C4-2B (cell line): ENCODE measurements at regions not wholly inside any gene's neighbourhood (a gene's known extent, or its start where the extent isn't known, plus 50 kb on each side); places are given as distances from the start of the nearest gene placed in this dataset.

ENCODE experiments used
- H3K27ac ChIP-seq: fragments of 450-650 bp; 2 replicates; pipeline ENCODE4 v1.5.1; 2017
- CTCF ChIP-seq: fragments of 450-650 bp; conservative IDR thresholded peaks from 2 replicates; pipeline ENCODE4 v1.5.1; 2017; ENCODE audit warnings: mild to moderate bottlenecking
- ZFX ChIP-seq: fragments of 450-650 bp; IDR thresholded peaks from 2 replicates; pipeline ENCODE4 v1.6.1; 2017

GRCh38 chr3:127475975-127476705 is 114.4 kb downstream of the TPRA1 start:
- TF ChIP-seq ZFX: 0 out of 2 replicates have a peak, but pooled peaks have one; percentile 10
- TF ChIP-seq CTCF: no peak
- H3K27ac ChIP-seq: no peak overlapping the region

- no peak overlapping the region for H3K27ac ChIP-seq
- TF ChIP-seq ZFX (no peak), CTCF (no peak)
Measured at GRCh38 chr3:127475391-127475790, 115.1 kb downstream of the TPRA1 start.

- no peak for TF ChIP-seq ZFX
- no peak; the same call in 1 of the 2 replicates for TF ChIP-seq CTCF
- H3K27ac ChIP-seq: no peak overlapping the region
Measured at GRCh38 chr3:127473244-127474024, 117.1 kb downstream of the TPRA1 start.

- no peak overlapping the region for H3K27ac ChIP-seq
- TF ChIP-seq ZFX: no peak
- TF ChIP-seq CTCF: no peak
Measured at GRCh38 chr3:127472506-127472905, 118.0 kb downstream of the TPRA1 start.

GRCh38 chr3:127471142-127471541 is 119.4 kb downstream of the TPRA1 start:
- no peak overlapping the region for H3K27ac ChIP-seq
- TF ChIP-seq CTCF (no peak), ZFX (no peak)

GRCh38 chr3:127469760-127470159 is 120.8 kb downstream of the TPRA1 start:
- H3K27ac ChIP-seq: no peak overlapping the region
- no peak for TF ChIP-seq ZFX
- TF ChIP-seq CTCF: no peak

- TF ChIP-seq ZFX: no peak
- TF ChIP-seq CTCF: no peak
- no peak overlapping the region for H3K27ac ChIP-seq
Measured at GRCh38 chr3:127467391-127467790, 123.1 kb downstream of the TPRA1 start.
